NCI-H2196 treated with DMSO at 0.1 percent for 48 hours (cell line): ENCODE measurements at regions not wholly inside any gene's neighbourhood (a gene's known extent, or its start where the extent isn't known, plus 50 kb on each side); places are given as distances from the start of the nearest gene placed in this dataset.
"Not testable (repeated sequence)": the region's sequence is repeated elsewhere in the genome, so short reads cannot be mapped to it uniquely, and the experiment has no call there.

Experiments used
- DNase-seq: peaks from one replicate; lab custom pipeline; 2025; ENCODE audit not compliant: unreplicated experiment; lab: John Stamatoyannopoulos, UW

DNA sequence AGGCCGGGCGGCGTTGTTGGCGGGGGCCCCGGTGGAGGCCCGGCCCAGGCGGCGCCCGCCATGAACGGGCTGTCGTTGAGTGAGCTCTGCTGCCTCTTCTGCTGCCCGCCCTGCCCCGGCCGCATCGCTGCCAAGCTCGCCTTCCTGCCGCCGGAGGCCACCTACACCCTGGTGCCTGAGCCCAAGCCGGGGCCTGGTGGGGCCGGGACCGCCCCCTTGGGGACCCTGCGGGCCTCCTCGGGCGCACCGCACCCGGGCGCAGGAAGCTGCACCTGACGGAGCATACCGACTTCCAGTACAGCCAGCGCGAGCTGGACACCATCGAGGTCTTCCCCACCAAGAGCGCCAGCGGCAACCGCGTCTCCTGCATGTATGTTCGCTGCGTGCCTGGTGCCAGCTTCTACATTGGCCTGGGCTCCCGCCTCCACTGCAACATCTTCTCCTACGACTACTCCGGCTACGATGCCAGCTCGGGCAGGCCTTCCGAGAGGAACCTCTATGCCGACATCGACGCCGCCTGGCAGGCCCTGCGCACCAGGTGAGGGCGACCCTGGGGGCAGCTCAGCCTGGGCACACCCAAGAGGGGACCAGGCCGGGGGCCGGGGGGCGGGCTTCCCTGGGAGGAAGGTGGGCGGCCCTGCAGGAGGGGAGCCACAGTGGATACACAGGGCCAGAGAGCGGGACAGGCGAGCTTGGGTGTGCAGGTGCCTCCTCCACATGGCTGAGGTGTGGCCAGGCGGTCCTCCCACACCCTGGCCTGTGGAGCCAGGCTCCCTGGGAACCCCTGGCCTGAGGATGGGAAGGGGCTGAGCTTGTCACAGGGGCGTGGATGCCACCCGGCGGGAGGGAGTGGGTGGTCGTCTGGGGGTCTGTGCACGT is 201.6 kb downstream of the USP22 start:
- DNase-seq: not testable (repeated sequence)

DNA sequence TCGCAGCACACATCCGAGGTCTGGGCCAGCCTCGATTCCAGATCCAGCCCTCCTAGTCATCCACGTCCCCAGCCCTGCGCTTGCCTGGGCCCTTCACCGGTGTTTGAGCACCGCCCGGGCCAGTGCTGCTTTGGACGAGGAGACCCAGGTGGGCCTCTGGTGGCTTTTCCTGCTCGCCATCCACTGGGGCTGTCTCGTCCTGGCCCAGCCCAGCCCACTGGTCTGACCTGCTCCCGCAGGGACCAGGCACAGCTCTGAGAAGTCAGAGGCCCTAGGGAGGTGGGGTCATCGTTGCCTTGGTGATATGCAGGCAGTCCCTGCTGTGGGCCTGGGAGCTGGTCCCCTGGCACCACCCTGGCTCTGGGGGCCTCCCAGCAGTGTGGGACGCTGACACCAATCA is 200.8 kb downstream of the USP22 start:
- DNase-seq: not testable (repeated sequence)

DNA sequence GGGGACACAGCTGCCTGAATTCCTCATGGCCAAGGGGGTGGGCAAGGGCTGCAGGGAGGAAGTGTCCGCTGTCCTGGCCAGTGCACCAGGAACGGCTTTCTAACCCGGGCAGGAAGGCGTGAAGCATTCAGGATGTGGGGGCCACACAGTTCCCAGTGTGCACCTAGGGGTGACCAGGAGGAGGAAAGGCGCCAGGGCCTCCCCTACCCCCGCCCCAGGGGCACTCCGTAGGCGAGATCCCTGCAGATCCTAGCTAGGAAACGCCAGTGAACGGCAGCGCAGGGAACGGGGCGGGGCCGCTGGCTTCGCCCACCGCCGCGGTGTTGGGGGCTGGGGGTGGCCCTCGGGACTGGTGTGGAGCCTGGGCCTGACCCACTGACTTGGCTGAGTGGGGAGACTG is 199.6 kb downstream of the USP22 start:
- not testable (repeated sequence) for DNase-seq

DNA sequence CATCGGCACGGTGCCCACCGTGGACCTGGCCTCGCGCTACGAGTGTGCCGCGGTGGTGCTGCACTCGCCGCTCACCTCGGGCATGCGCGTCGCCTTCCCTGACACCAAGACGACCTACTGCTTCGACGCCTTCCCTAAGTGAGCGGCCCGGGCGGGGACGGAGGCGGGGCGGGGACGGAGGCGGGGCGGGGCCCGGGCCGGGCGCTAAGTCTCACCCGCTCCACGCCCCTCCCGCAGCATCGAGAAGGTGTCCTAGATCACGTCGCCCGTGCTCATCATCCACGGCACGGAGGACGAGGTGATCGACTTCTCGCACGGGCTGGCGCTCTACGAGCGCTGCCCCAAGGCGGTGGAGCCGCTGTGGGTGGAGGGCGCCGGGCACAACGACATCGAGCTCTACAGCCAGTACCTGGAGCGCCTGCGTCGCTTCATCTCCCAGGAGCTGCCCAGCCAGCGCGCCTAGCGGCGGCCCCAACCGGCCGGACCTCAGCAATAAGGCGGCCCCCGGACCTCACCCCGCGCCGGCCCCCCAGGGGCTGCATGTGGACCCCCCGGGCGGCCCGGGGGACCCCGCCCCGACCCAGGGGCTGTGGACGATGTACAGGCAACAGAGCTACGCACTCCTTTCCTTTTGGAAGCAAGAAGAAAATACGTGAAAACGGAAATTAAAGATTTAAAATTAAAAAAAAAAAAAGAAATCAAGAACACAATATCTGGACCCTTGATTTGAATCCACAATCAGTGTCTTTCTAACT is 198.8 kb downstream of the USP22 start:
- not testable (repeated sequence) for DNase-seq

DNA sequence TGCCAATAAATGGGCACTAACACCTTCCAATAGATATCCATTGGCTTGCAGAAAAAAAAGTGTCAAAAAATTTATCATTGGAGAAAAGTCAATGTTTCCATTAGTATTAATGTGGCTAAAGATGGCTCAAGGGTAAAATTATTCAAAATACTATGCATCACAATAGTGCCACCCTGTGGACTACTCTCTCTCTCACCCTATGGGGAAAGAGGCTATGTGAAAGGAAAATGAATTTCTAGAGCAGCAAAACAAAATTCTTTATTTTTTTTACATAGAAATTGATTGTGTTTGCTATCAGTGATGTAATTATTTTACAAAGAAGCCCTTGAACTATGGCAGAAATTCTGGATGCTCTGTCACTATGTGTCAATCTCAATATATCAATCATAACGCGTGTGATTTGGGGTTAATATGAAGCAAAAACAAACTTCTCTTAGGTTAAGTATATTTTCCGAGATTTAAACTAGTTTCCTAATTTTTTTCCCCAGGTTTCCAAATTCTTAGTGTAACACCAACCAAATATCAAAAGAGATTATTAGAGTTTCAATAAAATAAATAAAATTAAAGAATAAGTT is 193.9 kb downstream of the USP22 start:
- not testable (repeated sequence) for DNase-seq

DNA sequence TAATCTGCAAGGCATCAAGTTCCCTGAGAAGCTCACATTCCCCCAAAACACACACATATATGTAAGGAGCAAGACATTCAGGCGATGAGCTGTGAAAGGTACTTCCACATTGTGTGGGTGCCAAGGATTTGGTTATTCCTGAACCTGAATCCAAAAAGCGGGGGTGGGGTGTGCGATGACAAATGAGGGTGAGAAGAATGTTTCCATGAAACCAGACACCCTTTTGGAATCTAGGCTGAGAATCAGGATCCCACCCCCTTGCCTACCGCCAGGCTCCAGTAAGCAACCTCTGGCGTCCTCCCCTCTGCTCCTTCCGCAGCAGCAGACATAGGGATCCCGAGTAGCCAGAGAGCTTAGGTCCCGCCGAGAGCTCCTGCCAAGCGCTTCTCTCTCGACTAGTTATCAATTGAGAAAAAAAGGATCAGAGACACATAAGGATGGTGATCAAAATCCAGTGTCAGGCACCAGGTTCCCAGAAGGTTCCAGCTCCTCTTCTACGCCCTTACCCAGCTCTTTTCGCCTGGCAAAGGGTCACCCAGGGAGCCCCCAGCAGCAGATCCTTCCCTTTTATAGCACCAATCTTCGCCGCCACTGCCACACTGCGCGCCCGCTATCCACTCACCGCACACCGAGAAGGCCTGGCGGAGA is 191.1 kb downstream of the USP22 start:
- DNase-seq: not testable (repeated sequence)

DNA sequence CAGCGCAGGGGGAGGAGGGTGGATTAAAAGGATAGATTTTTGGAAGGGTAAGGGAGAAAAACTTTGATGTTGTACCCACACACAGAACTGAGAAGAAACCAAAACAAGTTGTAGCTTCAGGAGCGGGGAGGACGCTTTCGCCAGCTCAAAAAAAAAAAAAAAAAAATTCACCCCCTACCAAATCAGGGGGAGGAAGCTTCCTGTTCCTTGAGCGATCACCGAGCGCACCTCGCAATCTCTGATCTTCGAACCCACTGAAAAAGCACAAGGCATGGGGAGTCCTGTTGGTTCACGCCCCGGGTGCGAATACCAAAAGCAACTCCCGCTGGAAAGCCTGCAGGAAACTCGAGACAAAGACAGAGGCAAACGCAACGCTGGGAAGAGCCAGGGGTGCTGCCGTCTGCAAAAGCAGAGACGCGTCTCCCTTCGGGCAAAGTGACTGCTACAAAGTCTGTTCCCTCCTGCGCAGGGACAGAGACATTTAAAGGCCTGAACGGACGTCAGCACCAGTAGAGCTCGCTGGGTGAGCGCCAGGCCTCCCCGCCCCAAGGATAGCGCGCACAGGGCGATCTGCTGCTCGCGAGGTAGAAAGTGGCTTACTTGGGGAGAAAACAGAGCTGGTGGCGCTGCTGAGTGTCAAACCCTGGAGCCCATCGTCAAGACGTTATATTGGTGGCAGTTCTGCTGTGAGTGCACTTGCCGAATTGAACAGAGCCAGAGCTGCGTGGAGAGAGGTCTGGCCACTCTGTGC is 190.4 kb downstream of the USP22 start:
- DNase-seq: peak; percentile 6

DNA sequence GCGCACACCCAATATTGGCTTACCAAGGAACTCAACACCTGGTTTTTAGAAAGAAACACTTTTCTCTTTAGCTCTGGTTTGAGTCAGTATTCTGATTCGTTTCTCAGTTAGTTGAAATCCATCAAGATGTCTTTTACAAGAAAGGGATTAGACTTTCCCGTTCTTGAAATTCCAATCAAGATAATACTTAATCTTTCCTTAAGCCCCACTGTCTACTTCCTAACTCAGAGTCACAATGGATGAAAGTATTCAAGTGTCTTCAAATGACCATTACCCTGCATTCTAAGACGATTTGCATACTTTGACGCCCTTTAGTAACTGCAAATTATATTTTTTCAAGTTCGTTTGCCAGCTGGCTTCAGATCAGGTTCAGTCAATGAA is 189.8 kb downstream of the USP22 start:
- no peak for DNase-seq

DNA sequence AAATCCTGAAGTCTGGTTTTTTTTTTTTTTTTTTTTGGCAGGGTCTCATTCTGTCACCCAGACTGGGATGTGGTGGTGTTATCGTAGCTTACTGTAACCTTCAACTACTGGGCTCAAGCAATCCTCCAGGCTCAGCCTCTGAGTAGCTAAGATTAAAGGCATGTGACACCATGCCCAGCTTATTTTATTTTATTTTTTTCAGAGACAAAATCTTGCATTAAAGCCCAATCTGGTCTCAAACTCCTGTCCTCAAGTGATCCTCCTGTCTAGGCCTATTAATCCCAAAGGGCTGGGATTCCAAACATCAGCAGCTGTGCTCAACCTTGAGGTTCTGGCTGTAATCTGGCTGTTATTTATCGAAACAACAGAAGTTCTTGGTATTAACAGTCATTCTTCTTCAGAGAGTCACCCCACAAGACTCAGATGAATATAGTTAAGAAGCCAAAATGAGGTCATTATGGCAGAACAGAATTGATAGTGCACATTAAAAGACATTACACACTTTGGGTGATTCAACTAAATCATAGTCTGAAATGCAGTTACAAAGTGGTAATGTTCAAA is 186.8 kb downstream of the USP22 start:
- not testable (repeated sequence) for DNase-seq

DNA sequence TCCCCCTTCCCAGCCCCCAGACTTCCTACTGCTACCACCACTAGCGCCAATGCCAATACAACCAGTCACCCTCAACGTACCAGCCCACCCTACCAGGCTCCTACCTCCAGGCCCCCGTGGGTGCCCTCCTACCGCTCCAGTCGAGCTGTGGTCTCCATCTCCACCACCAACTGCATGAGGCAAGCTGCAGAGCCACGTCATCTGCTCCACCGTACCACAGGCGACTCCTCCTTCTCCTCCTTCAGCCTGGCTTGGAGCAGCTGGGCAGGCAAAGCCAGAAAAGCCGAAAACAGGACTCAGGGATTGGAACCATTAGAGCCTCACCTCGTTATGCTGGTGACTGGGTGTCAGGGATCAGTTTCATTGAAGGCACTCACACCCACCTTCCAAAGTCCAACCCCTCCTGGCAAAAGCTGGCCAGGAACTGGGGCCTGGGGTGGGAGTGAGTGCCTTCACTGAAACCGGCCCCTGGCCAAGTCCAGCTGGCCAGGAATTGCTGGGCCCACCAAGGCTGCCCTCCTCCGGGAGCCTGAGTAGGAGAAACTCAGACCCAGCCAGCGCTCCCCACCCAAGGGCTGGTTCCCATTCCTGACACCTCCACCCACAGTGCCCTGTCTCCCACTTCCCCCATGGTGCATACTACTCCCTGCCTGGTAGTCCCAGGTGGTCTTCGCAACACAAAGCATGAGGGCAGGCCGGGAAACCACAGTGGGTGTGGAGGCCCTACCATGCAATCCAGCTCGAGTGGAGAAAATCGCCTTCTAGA is 176.2 kb downstream of the USP22 start:
- not testable (repeated sequence) for DNase-seq

DNA sequence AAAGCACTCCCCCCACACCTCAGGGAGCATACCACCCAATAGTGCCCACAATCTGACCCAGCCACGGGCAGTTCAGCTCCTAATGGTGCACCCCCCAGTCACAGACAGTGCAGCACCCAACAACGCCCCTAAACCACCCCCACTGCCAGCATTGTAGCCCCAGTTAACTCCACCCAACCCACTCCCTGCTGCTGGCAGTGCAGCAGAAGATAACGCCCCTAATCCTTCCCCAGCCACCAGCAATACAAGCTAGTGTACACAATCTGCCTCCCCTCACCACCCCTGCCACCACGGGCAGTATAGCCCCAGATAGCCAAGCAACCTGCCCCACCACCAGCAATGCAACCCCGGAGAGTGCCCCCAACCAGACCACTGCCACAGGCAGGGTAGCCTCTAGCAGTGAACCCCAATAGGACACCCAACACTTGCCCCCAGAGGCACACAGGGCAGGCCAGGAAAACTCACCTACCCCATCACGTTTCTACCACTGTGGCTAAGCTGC is 175.3 kb downstream of the USP22 start:
- DNase-seq: not testable (repeated sequence)

DNA sequence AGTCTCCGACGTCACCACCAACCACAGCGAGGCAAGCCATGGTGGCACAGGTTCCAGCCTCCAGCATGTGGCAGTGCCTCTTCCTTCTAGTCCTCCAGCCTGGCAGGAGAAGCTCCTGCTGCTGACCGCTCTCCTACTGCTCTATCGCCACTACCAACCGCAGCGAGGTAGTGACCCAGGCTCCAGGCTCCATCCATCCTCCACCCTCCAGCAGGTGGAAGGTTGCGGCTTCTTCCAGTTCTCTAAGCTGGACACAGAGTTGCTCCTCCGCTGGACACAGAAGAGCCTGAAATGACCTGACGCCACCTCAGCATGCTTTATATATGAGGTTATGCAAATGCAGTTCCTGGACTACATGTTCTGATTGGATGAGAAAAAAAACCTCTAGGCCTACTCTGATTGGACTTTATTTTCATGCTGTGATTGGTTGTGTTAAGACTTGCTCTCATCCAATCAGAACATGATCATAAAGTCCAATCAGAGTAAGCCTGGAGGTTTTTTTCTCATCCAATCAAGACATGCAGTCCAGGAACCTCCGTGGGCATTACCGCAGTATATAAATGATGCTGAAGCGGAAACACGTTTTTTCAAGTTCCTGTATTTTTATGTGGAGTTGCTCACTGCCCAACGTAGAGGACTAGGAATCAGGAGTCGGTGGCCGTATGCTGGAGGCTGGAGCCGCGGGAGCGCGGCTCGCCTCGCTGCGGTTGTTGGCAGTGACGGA is 174.7 kb downstream of the USP22 start:
- DNase-seq: not testable (repeated sequence)

DNA sequence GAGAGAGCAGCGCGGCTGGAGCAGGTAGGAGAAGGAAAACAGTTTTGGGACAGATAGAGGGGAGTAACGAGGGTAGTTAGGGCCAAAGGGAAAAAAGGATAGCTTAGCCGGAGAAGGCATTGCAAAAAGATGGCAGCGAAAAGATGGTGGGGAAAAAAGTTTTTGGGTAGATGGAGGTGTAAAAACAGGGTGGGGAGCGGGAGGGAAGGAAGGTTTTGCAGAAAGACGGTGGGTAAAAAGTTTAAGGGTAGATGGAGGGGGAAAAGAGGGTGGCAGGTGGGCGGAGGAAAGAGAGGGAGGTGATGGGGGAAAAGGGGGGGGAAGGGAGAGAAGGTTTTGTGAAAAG is 174.2 kb downstream of the USP22 start:
- not testable (repeated sequence) for DNase-seq

DNA sequence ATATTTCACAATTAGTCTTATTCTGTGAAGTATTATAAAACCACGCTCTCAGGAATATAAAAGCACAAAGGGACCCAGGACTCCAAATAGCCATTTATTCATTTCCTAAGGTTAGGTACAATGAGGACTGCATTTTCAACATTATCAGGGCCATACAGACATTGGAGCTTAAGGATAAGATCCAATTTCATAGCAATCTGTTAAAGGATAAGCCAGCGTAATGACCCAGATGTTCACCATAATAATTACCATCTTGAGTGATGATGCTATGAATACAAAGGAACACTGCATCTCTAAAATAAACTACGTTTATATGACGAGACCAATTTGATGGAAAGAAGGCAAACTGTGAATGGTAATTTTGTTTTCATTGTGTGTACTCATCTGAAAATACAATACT is 169.6 kb downstream of the USP22 start:
- not testable (repeated sequence) for DNase-seq

DNA sequence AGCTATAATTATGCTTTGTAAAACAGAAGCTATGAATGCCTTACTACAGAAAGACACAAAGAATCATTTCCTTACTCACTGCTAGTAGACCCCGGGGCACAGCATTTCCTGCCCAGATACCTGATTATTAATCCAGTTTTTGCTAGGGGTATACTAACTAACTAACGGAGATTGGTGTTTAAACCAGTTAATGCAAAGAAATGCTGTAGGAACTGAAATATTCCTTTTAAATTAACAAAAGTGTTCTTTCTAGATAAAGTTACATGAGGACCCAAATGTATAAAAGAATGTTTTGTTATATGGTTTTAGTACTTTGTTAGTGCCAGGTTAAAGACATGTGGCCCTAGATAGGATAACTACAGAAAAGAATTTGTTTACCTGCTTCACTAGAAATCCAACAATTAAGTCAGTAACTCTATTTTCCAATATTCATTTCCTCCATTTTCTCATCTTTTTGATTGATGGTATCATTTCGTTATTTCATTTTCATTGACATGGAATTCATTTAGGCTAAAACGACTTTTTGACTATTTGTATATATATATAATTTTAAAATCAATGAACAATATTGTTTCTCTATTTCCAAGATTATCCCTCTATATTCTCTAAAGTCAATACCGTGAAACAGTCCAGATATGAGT is 169.0 kb downstream of the USP22 start:
- not testable (repeated sequence) for DNase-seq

DNA sequence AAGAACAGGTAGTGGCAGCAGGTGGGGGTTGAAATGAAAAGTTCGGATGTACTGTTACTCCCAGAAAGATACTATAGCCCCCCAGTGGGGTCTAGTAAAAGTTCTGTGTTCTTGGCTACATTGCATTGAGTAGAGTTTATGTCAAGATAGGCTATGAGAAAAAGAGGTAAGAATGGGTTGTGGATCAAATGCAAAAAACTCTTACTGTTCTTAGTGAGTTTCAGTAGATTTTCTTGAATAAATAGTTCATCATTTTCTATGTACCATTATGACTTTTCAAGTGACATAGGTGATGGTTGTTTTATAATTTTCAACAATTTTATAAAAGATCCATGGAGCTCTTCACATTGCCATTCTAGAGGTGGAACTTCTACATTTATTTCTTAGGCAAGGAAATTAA is 165.4 kb downstream of the USP22 start:
- not testable (repeated sequence) for DNase-seq

DNA sequence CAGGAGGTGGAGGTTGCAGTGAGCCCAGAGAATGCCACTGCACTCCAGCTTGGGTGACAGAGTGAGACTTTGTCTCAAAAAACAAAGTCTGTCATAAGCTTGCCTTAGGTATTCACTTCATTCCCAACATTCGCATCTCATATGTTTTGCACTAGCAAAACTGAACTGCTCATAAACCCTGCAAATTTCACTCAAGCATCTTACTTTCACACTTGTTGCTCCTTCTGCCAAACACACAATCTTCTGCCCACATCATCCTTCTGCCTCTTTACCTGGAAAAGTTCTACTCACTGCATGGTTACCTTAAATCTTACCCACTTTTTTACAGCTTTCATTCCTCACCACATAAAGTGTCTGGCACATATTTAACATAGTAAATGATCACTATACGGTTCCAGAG is 152.5 kb downstream of the USP22 start:
- no peak for DNase-seq

DNA sequence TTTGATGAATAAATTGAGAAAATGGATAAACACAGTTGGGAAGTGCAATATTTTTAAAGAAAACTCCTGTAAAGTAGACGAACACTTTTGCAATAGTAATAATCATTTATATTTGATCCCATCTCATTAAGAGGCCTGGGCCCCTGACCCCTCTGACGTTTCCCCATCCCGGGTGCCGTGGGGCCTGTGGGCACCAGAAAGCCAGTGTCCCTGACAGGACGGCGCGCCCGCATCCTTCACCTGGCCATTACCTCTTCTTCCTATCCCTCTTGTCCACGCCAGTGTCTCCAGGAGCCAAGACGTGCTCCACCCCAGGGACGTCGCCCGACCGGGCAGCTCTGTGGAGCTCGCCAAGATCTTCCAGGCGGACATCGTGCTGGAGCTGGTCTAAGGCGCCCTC is 147.4 kb downstream of the USP22 start:
- DNase-seq: not testable (repeated sequence)
